Pancreas (tissue), 10 donors: ENCODE measurements at regions not wholly inside any gene's neighbourhood (a gene's known extent, or its start where the extent isn't known, plus 50 kb on each side); places are given as distances from the start of the nearest gene placed in this dataset.

ENCODE experiments used
- ATAC-seq, 4 donors: fragments of 200-7000 bp; cut with Tn5 transposase; one replicate each; pipeline versions ENCODE4 v1.8.0 to v1.9.1; 2020; ENCODE audit warnings: mild to moderate bottlenecking in 4 of 4, moderate library complexity in 4 of 4
- DNase-seq, 6 donors: peaks; one replicate each; pipeline ENCODE4 v3.0.0-alpha.2; 2020
- FAIRE-seq: peaks from 2 replicates; lab custom pipeline; 2012; peaks lifted over from hg19 to GRCh38; lab: Jason Lieb, UNC
- H3K27ac ChIP-seq, 4 donors: fragments of 200-600 bp; sonication (generic); 1 replicate in 3 of 4; 2 replicates in 1 of 4; pipeline versions ENCODE4 v1.5.0 to v1.8.0; 2020
- H3K27me3 ChIP-seq, 4 donors: fragments of 200-600 bp; one replicate each; pipeline ENCODE4 v1.8.0; 2021
- H3K36me3 ChIP-seq, 3 donors: fragments of 200-600 bp; sonication (generic) in 1 of 3; one replicate each; pipeline versions ENCODE4 v1.5.0 to v1.8.0; 2020 to 2021
- H3K4me1 ChIP-seq, 3 donors: fragments of 200-600 bp; one replicate each; pipeline ENCODE4 v1.8.0; 2021
- H3K4me3 ChIP-seq, 4 donors: fragments of 200-600 bp; sonication (generic) in 2 of 4; one replicate each; pipeline versions ENCODE4 v1.5.0 to v1.8.0; 2020 to 2021
- H3K9me3 ChIP-seq, 4 donors: fragments of 200-600 bp; one replicate each; pipeline ENCODE4 v1.8.0; 2021
- WGBS, 2 donors: extraction: QIAGEN DNeasy Blood & Tissue Kit; methylation state at CpG; one replicate each; pipeline ENCODE4 v1.1.7; 2013; 5-methylcytosine and 5-hydroxymethylcytosine counted together
- intact Hi-C, 3 donors: fragments of 100-400 bp; cut with DNase I; formaldehyde crosslinking; loops; one replicate each; pipeline versions ENCODE4 v1.11.1 to v1.14.2; 2022
- TF ChIP-seq, protein P1 (sequence below), 4 donors: fragments of 200-600 bp; sonication (generic) in 3 of 4; IDR thresholded peaks; one replicate each; pipeline versions ENCODE4 v1.5.0 to v1.8.0; 2021; ENCODE audit warnings: antibody characterized with exemption in 4 of 4
- donor health status: healthy with polysubstance abuse.
- donor health status: DM: no; HTN: no; CAD: no; lungs with moderate emphysema.
- donor health status: DM: no; HTN: no; CAD: no.
- donor health status: control.
- donor health status: control.
- donor health status: Bipolar disorder and iron deficiency.
- donor health status: DM: yes; HTN: yes; CAD: no.
- donor health status: DM: no; HTN: no; CAD: no.
- donor health status: DM: no; HTN: no; CAD: no.
- donor health status: DM: yes; HTN: yes; CAD: no.

DNA sequence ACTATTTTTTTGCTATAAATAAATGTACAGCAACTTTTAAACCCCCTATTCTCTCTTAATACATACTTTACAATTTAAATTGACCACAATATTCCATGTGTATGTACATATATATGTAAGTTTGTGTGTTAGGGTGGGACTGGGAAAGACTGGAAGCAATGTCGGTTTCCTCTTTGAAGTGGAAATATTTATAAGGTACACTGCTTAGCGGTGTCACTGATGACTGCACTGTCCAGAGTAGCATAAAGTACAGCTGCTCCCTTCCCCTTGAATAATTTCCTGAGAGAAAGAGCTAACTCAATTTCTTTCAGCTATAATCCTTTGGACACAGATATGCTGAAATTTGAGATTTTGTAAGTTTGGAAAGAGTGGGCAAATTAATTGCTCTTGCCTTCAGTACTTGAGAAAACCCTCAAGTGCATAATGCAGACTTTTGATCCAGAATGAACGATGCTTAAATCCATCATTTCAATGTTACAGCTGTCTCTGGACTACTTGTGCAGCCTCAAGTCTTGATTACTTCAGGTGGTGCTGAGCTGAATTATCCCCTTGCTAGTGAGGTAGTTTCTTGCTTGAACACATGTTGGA, 267.0 kb upstream of the CFAP20DC start:
- no peak for FAIRE-seq
- H3K36me3 ChIP-seq = no peaks in the 10 kb centered on the region

DNA sequence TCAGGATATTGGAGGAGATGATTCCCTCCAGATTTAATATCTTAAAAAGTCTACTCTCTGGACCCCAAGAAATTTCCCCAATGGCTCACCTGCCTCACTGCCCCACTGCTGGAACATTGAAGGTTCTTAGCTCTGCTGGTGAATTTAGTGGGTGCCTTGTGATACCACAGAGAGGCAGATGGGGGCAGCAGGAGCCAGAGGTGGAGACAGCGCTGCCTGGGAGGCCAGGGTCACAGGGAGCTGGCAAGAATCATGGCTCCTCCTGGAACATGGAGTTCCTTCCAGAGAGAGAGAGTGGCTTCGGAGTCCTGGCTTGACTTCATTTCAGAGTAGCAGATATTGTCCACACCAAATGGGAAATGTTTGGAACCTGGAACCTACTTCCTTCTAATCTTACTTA, 263.5 kb upstream of the CFAP20DC start:
- DNase-seq (peak; percentile 37 to 79 (median 59)), ATAC-seq (peak; percentile 80 to 99 (median 90)), FAIRE-seq (no peak)
- intact Hi-C loops = no loop called here
- Histone ChIP-seq H3K27me3 (peaks cover 0 to 4% (median 0%) of the 10 kb centered on the region in 4 donors), H3K27ac (no peak overlapping the region), H3K9me3 (no peaks in the 10 kb centered on the region), H3K4me3 (no peak overlapping the region), H3K36me3 (no peaks in the 10 kb centered on the region), H3K4me1 (peaks cover 0 to 4% (median under 1%) of the 10 kb centered on the region in 3 donors)
- TF ChIP-seq, protein P1, sequence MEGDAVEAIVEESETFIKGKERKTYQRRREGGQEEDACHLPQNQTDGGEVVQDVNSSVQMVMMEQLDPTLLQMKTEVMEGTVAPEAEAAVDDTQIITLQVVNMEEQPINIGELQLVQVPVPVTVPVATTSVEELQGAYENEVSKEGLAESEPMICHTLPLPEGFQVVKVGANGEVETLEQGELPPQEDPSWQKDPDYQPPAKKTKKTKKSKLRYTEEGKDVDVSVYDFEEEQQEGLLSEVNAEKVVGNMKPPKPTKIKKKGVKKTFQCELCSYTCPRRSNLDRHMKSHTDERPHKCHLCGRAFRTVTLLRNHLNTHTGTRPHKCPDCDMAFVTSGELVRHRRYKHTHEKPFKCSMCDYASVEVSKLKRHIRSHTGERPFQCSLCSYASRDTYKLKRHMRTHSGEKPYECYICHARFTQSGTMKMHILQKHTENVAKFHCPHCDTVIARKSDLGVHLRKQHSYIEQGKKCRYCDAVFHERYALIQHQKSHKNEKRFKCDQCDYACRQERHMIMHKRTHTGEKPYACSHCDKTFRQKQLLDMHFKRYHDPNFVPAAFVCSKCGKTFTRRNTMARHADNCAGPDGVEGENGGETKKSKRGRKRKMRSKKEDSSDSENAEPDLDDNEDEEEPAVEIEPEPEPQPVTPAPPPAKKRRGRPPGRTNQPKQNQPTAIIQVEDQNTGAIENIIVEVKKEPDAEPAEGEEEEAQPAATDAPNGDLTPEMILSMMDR (IDR thresholded peaks at IDR 0.05) = peak in 3 of 4 donors; percentile 7 to 32 (median 28)
- WGBS, 2 donors = 30 to 41% methylated on average over 2 of the region's 2 CpGs

More for the DNA sequence above, 267.0 kb upstream of the CFAP20DC start:
- Histone ChIP-seq H3K27ac (no peak overlapping the region), H3K4me1 (peaks cover 0 to 5% (median 0%) of the 10 kb centered on the region in 3 donors), H3K9me3 (no peaks in the 10 kb centered on the region), H3K27me3 (no peaks in the 10 kb centered on the region), H3K4me3 (no peak overlapping the region)
- intact Hi-C loops = no loop called here
- TF ChIP-seq, protein P1 (IDR thresholded peaks at IDR 0.05) = no peak
- ATAC-seq (no peak), DNase-seq (no peak)
- 82 to 90% methylated on average over 3 of the region's 3 CpGs for WGBS, 2 donors

DNA sequence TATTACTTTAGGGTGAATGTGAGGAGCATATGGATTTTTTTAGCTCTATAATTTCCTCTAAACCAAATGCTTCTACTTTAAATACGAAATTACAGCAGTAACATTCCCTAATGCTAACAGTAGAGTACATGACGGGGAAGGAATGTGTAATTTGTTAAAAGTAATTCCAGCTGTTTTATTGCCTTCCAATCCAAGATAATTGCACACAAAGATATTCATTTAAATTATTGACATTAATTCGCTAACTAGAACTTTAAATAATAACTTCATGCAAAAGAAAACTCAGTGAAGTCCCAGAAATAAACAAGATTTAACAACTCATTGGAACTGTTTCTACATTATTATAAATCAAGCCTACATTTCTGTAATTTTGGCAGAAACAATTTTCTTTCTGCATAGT, 261.4 kb upstream of the CFAP20DC start:
- ATAC-seq (no peak), FAIRE-seq (peak; percentile 29), DNase-seq (no peak)
- Histone ChIP-seq H3K9me3 (no peaks in the 10 kb centered on the region), H3K36me3 (no peaks in the 10 kb centered on the region), H3K4me1 (peaks cover 3 to 6% (median 4%) of the 10 kb centered on the region in 3 donors), H3K27ac (no peak overlapping the region), H3K27me3 (peaks cover 0 to 4% (median 0%) of the 10 kb centered on the region in 4 donors), H3K4me3 (no peak overlapping the region)
- TF ChIP-seq, protein P1 (IDR thresholded peaks at IDR 0.05) = no peak
- intact Hi-C loops = no loop called here
- 57 to 72% methylated on average over 3 of the region's 3 CpGs for WGBS, 2 donors

DNA sequence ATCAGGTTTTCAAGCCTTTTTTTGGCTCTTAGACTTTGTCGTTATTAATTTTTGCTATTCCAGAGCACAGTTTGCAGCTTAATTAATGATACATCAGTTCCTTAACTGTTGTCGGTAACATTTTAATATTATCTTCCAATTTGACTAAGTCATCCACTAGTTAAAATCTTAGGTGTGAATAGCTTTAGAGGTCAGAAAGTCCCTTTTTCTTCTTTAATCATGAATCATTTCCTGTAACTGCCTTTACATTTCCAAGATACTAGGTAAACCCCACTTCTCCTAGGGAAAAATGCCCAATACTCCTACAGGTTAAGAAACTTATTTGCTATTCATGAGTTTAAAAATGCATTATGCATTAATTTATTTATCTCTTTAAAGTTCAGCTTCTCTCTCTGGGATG, 260.9 kb upstream of the CFAP20DC start:
- ATAC-seq (no peak), FAIRE-seq (no peak)
- intact Hi-C loops = no loop called here

More for the DNA sequence above, 260.9 kb upstream of the CFAP20DC start:
- peaks cover 3 to 6% (median 4%) of the 10 kb centered on the region in 3 donors for H3K4me1 ChIP-seq
- no peak overlapping the region for H3K4me3 ChIP-seq
- no peak for DNase-seq
- H3K27me3 ChIP-seq = peaks cover 0 to 4% (median 0%) of the 10 kb centered on the region in 4 donors
- TF ChIP-seq, protein P1 (IDR thresholded peaks at IDR 0.05) = no peak
- 82 to 90% methylated on average over 2 of the region's 2 CpGs for WGBS, 2 donors
- H3K36me3 ChIP-seq = no peaks in the 10 kb centered on the region
- H3K9me3 ChIP-seq = no peaks in the 10 kb centered on the region
- no peak overlapping the region for H3K27ac ChIP-seq
